ENCODE measurements at regions not wholly inside any gene's neighbourhood (a gene's known extent, or its start where the extent isn't known, plus 50 kb on each side); places are given as distances from the start of the nearest gene placed in this dataset.

GRCh38 chr16:85552980-85553435 is 60.1 kb upstream of the GSE1 start:
- DNase-seq = no peak

GRCh38 chr16:85553436-85554113 is 59.5 kb upstream of the GSE1 start:
- no peak for DNase-seq

GRCh38 chr16:85554114-85554888 is 58.8 kb upstream of the GSE1 start:
- peak; percentile 86 for DNase-seq

- peak; percentile 78 for DNase-seq
Observed at GRCh38 chr16:85554889-85555718, 58.0 kb upstream of the GSE1 start.

- no peak for DNase-seq
Observed at GRCh38 chr16:85555719-85556455, 57.2 kb upstream of the GSE1 start.

GRCh38 chr16:85556456-85557082 is 56.6 kb upstream of the GSE1 start:
- DNase-seq = peak; percentile 76

- no peak for DNase-seq
Observed at GRCh38 chr16:85557083-85557970, 55.8 kb upstream of the GSE1 start.

- DNase-seq = no peak
Observed at GRCh38 chr16:85557971-85558657, 55.0 kb upstream of the GSE1 start.

- DNase-seq = no peak
Observed at GRCh38 chr16:85560932-85561247, 52.2 kb upstream of the GSE1 start.

- no peak for DNase-seq
Observed at GRCh38 chr16:85561248-85562092, 51.7 kb upstream of the GSE1 start.

- no peak for DNase-seq
Observed at GRCh38 chr16:85562093-85562786, 50.9 kb upstream of the GSE1 start.

GRCh38 chr16:85563034-85563433 is 50.1 kb upstream of the GSE1 start:
- DNase-seq = no peak

All from right hindlimb (tissue), 1 donor.